Choroid plexus epithelial cell (primary cell): ENCODE measurements at regions not wholly inside any gene's neighbourhood (a gene's known extent, or its start where the extent isn't known, plus 50 kb on each side); places are given as distances from the start of the nearest gene placed in this dataset.
A peak's percentile ranks its signal among the peaks of the same experiment; 100 is the strongest.

ENCODE experiments used
- DNase-seq: peaks from one replicate; pipeline ENCODE4 v3.0.0-alpha.2; 2010; ENCODE audit warnings: low read depth
- H3K4me3 ChIP-seq: 2 replicates; pipeline ENCODE4 v1.5.1; 2011; ENCODE audit warnings: low read depth, mild to moderate bottlenecking, control low read depth, low read length, moderate library complexity
- CTCF ChIP-seq: conservative IDR thresholded peaks from 2 replicates; pipeline ENCODE4 v1.5.1; 2011; ENCODE audit warnings: low read depth, mild to moderate bottlenecking, control low read depth, inconsistent platforms, low read length, moderate library complexity

GRCh38 chr13:78103936-78104335 lies 185.3 kb upstream of the EDNRB start:
- H3K4me3 ChIP-seq, result no peak overlapping the region
- DNase-seq, result no peak
- TF ChIP-seq CTCF, result no peak

GRCh38 chr13:78102741-78103140 lies 184.1 kb upstream of the EDNRB start:
- no peak for TF ChIP-seq CTCF
- DNase-seq, result no peak
- H3K4me3 ChIP-seq, result no peak overlapping the region

GRCh38 chr13:78102121-78102677 lies 183.6 kb upstream of the EDNRB start:
- DNase-seq, result peak; percentile 64
- no peak for TF ChIP-seq CTCF
- H3K4me3 ChIP-seq, result no peak overlapping the region

- TF ChIP-seq CTCF, result no peak
- no peak for DNase-seq
- H3K4me3 ChIP-seq, result no peak overlapping the region
Measured at GRCh38 chr13:78100486-78100885, 181.9 kb upstream of the EDNRB start.

- no peak overlapping the region for H3K4me3 ChIP-seq
- DNase-seq, result no peak
- TF ChIP-seq CTCF, result no peak
Measured at GRCh38 chr13:78098249-78098648, 179.6 kb upstream of the EDNRB start.

- no peak for DNase-seq
- no peak for TF ChIP-seq CTCF
- no peak overlapping the region for H3K4me3 ChIP-seq
Measured at GRCh38 chr13:78096221-78096620, 177.6 kb upstream of the EDNRB start.

- DNase-seq, result no peak
- no peak overlapping the region for H3K4me3 ChIP-seq
- no peak for TF ChIP-seq CTCF
Measured at GRCh38 chr13:78087966-78088678, 169.5 kb upstream of the EDNRB start.
